ENCODE measurements at regions not wholly inside any gene's neighbourhood (a gene's known extent, or its start where the extent isn't known, plus 50 kb on each side); places are given as distances from the start of the nearest gene placed in this dataset.

DNA sequence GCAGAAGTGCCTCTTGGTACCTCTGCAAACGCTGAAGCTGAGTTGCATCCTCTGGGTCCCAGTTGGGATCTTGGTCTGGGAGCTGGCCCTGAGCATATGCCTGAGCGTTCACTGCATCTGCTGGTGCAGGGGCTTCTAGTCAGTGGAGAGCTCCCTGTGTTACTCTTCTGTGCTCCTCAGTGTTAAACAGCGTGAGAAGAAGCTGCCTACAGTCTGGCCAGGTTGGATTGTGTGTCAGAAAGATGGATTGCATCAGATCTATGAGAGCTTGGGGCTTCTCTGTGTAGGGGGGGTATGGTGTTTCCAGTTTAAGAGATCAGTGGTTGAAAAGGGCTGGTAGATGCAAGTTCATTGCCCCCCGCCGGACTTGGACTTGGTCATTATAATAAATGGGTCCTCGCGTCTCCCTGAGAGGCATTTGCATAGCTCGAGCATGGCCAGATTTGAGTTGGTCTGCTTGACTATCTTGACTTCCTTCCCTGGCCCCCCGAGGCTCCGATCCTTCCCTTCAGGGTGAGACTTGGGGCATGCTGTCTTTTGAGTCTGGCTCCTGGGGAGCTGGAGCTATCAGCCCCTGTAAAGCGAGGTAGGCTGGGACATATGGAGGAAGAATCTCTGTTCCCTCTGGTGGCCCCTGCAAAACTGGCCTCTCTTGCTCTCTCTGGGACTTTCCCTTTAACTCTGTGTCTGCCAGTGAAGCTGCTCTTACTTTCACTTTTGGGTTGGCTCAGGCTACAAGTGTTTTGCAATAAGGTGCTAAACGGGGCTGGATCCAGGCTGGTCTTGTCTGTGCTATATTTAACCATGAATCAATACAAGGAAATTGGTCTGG lies 52.9 kb downstream of the OR10H4 start (continued):
- TF ChIP-seq TAF1 (IDR thresholded peaks at IDR 0.05; ENCODE audit: borderline replicate concordance, low read depth, low read length): peak; percentile 54; the same call in 1 of the 2 replicates
- no peak for TF ChIP-seq WRNIP1 (IDR thresholded peaks at IDR 0.05; ENCODE audit: borderline replicate concordance, low read depth, low read length)

DNA sequence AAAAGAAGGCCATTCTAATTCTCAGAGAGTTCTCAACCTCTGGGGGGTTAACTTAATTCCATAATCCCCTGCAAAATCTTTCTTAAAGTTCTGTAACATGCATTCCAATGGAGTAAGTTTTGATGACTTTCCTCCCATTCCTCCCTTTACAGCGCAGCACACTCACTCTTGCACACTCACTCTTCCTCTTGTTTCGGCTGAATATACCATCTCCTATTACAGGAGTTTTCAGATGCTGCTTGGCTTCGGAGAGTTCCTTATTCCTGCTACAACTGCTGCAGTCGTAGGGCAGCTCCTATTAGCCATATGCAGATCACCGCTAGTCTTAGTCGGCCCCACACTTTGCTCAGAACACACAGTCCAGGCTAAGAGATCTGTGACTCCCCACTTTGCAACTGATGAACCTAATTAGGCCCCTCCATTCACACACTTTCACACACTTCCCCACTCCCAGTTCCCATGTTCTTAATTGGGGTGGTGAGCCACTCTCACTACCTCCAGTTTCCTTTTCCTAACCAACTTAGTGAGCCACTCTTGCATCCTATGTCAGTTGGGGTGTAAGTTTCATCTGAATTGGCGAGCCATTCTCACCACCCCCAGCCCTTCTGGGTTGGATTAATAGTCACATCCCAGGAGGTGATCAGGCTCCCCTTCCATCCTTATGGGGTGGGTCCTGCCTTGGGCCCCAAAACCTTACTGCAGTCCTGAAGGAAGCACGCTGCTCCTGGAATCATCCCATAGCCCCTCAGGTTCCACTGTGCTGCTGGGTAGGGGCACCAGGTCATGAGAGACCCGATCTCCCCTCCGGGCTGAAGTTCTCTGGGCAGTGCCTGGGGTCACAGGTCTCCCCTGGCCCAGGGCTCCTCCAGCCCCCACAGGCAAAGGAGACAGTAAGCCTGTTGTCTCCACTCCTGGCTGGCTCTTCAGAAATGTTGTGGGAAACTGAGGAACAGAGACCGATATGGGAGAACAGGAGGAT lies 53.9 kb downstream of the OR10H4 start:
- 87% methylated on average over 11 of the region's 11 CpGs for WGBS (ENCODE audit: insufficient coverage, insufficient replicate concordance, low lambda C conversion rate, missing lambda C conversion rate)
- no peaks in the 10 kb centered on the region for H4K20me1 ChIP-seq (ENCODE audit: control insufficient read depth, insufficient read depth)
- ChIA-PET POLR2A (interaction anchor here (0.9 kb wide), 1 partner anchor 81 kb away, joined by 4 read pairs; no protein-coding TSS in a partner anchor), RAD21 (ENCODE audit: unreplicated experiment) (interaction anchor here (1.3 kb wide), 1 partner anchor 39 kb away, joined by 3 read pairs; no protein-coding TSS in a partner anchor), CTCF (interaction anchor here (0.9 to 1.8 kb wide), 3 partner anchors 39 to 179 kb away, joined by 3 to 5 read pairs (median 5); partner anchors contain the start of gene HSH2D), SMC1A (ENCODE audit: uncharacterized antibody, unreplicated experiment) (interaction anchor here (0.9 to 1.1 kb wide), 3 partner anchors 25 to 161 kb away, joined by 3 to 4 read pairs (median 3); no protein-coding TSS in a partner anchor)
- H3K27me3 ChIP-seq (replicated peaks in 1 of 2; ENCODE audit: control insufficient read depth in 2 of 2, insufficient read depth in 2 of 2, low read length in 1 of 2): no peaks in the 10 kb centered on the region
- no TSS peak for BruUV-seq (replicated peaks)
- no peaks in the 10 kb centered on the region for H3K9me3 ChIP-seq (replicated peaks; ENCODE audit: control insufficient read depth, insufficient read depth, low read length)
- ATAC-seq (no peak), FAIRE-seq (no peak), DNase-seq (ENCODE audit: low read depth, low spot score) (no peak)
- H3K27ac ChIP-seq (ENCODE audit: control insufficient read depth, insufficient read depth): peak overlapping the region; percentile 67
- peak overlapping the region; percentile 80 for H3K4me2 ChIP-seq (ENCODE audit: control insufficient read depth, insufficient read depth)
- H3K79me2 ChIP-seq (ENCODE audit: control insufficient read depth, insufficient read depth, low read length): no peaks in the 10 kb centered on the region
- in situ Hi-C loops (cut with MboI) (no loop called here), intact Hi-C loops (cut with micrococcal nuclease; ENCODE audit: unreplicated experiment) (no loop called here)
- H3K4me3 ChIP-seq: peak overlapping the region; percentile 63; the same call in 1 of the 2 replicates
- H3K9ac ChIP-seq (ENCODE audit: control insufficient read depth, insufficient read depth, low read length): 0 out of 2 replicates have a peak overlapping the region, but pooled peaks have one; percentile 12
- peak overlapping the region; percentile 90 for H2AFZ ChIP-seq (ENCODE audit: control insufficient read depth, low read depth, low read length)
- peaks cover 28% of the 10 kb centered on the region for H3K4me1 ChIP-seq (ENCODE audit: control insufficient read depth, insufficient read depth, low read length)
- no peaks in the 10 kb centered on the region for H3K36me3 ChIP-seq (ENCODE audit: control insufficient read depth in 2 of 2, insufficient read depth in 2 of 2, low read length in 1 of 2)
- TF ChIP-seq, protein P1, sequence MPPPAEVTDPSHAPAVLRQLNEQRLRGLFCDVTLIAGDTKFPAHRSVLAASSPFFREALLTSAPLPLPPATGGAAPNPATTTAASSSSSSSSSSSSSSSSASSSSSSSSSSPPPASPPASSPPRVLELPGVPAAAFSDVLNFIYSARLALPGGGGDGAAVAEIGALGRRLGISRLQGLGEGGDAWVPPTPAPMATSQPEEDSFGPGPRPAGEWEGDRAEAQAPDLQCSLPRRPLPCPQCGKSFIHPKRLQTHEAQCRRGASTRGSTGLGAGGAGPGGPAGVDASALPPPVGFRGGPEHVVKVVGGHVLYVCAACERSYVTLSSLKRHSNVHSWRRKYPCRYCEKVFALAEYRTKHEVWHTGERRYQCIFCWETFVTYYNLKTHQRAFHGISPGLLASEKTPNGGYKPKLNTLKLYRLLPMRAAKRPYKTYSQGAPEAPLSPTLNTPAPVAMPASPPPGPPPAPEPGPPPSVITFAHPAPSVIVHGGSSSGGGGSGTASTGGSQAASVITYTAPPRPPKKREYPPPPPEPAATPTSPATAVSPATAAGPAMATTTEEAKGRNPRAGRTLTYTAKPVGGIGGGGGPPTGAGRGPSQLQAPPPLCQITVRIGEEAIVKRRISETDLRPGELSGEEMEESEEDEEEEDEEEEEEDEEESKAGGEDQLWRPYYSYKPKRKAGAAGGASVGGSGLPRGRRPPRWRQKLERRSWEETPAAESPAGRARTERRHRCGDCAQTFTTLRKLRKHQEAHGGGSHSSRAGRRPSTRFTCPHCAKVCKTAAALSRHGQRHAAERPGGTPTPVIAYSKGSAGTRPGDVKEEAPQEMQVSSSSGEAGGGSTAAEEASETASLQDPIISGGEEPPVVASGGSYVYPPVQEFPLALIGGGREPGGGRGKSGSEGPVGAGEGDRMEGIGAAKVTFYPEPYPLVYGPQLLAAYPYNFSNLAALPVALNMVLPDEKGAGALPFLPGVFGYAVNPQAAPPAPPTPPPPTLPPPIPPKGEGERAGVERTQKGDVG (CRISPR knock-in tag; IDR thresholded peaks at IDR 0.05): no peak
- no peak for TF ChIP-seq HDGF (IDR thresholded peaks at IDR 0.05)
- no peak for TF ChIP-seq RAD51 (IDR thresholded peaks at IDR 0.05)
- TF ChIP-seq ZBED1 (IDR thresholded peaks at IDR 0.05; ENCODE audit: borderline replicate concordance): no peak
- TF ChIP-seq TCF3 (IDR thresholded peaks at IDR 0.05; ENCODE audit: borderline replicate concordance, insufficient read depth, low read depth, low read length): no peak
- TF ChIP-seq, protein P2, sequence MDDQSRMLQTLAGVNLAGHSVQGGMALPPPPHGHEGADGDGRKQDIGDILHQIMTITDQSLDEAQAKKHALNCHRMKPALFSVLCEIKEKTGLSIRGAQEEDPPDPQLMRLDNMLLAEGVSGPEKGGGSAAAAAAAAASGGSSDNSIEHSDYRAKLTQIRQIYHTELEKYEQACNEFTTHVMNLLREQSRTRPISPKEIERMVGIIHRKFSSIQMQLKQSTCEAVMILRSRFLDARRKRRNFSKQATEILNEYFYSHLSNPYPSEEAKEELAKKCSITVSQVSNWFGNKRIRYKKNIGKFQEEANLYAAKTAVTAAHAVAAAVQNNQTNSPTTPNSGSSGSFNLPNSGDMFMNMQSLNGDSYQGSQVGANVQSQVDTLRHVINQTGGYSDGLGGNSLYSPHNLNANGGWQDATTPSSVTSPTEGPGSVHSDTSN (IDR thresholded peaks at IDR 0.05; ENCODE audit: insufficient replicate concordance, low read depth, low read length): no peak
- TF ChIP-seq, protein P3, sequence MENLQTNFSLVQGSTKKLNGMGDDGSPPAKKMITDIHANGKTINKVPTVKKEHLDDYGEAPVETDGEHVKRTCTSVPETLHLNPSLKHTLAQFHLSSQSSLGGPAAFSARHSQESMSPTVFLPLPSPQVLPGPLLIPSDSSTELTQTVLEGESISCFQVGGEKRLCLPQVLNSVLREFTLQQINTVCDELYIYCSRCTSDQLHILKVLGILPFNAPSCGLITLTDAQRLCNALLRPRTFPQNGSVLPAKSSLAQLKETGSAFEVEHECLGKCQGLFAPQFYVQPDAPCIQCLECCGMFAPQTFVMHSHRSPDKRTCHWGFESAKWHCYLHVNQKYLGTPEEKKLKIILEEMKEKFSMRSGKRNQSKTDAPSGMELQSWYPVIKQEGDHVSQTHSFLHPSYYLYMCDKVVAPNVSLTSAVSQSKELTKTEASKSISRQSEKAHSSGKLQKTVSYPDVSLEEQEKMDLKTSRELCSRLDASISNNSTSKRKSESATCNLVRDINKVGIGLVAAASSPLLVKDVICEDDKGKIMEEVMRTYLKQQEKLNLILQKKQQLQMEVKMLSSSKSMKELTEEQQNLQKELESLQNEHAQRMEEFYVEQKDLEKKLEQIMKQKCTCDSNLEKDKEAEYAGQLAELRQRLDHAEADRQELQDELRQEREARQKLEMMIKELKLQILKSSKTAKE (IDR thresholded peaks at IDR 0.05; ENCODE audit: low read depth, poor library complexity, severe bottlenecking): no peak
